ENCODE measurements at regions not wholly inside any gene's neighbourhood (a gene's known extent, or its start where the extent isn't known, plus 50 kb on each side); places are given as distances from the start of the nearest gene placed in this dataset.

DNA sequence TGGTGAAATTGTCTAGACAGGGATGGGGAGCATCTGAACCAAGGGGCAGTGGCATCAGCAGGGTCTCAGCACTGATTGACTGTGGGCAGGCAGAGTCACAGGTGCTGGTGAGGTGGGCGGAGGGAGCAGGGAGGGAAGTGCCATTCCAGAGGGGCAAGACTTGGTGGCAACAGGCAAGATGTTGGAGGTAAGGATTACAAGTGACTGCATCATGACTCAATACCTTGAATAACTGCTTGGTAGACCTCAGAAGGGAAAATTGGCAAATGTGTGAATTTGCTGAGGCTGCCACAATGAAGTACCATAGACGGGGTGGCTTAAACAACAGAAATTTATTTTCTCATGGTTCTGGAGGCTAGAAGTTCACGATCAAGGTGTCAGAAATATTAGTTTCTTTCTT, 419.1 kb downstream of the HS3ST3B1 start:
- no peak for DNase-seq (ENCODE audit: low spot score in 2 of 2)
- no peaks in the 10 kb centered on the region for H3K27me3 ChIP-seq
- intact Hi-C loops (cut with DNase I), result no loop called here
- no peak overlapping the region for H3K4me3 ChIP-seq
- TF ChIP-seq CTCF (IDR thresholded peaks at IDR 0.05), result no peak
- H3K4me1 ChIP-seq, result no peaks in the 10 kb centered on the region
- H3K36me3 ChIP-seq, result no peaks in the 10 kb centered on the region
- no peaks in the 10 kb centered on the region for H3K9me3 ChIP-seq
- H3K27ac ChIP-seq, result no peak overlapping the region

- intact Hi-C loops (cut with DNase I), result no loop called here
- TF ChIP-seq CTCF (IDR thresholded peaks at IDR 0.05), result no peak
- Histone ChIP-seq H3K27me3 (no peaks in the 10 kb centered on the region), H3K4me3 (no peak overlapping the region), H3K4me1 (no peaks in the 10 kb centered on the region), H3K27ac (no peak overlapping the region), H3K36me3 (no peaks in the 10 kb centered on the region), H3K9me3 (no peaks in the 10 kb centered on the region)
- no peak for DNase-seq (ENCODE audit: low spot score in 2 of 2)
Measured at GRCh38 chr17:14717859-14718258, 417.0 kb downstream of the HS3ST3B1 start.

DNA sequence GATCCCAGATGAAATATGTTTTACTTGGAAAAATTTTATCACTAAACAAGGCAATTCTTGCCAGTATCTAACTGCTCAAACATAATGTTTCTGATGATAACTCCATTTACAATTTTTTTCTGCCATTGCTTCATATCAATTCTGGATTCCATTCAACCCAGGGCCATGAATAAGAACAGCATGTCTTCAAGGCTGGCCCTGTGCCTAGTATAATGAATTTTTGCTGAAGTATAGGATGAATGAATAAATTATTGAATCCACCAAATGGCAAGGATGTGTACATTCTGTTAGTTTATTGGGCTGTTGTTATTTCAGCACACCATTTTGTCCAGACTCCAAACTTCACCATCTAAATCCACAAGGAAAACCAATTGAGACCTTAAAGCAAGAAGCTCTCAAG, 414.7 kb downstream of the HS3ST3B1 start:
- H3K27ac ChIP-seq, result no peak overlapping the region
- DNase-seq (ENCODE audit: low spot score in 2 of 2), result no peak
- intact Hi-C loops (cut with DNase I), result no loop called here
- H3K4me3 ChIP-seq, result no peak overlapping the region
- no peaks in the 10 kb centered on the region for H3K4me1 ChIP-seq
- H3K9me3 ChIP-seq, result no peaks in the 10 kb centered on the region
- TF ChIP-seq CTCF (IDR thresholded peaks at IDR 0.05), result no peak
- H3K27me3 ChIP-seq, result no peaks in the 10 kb centered on the region
- H3K36me3 ChIP-seq, result no peaks in the 10 kb centered on the region

GRCh38 chr17:14712611-14713021, 411.7 kb downstream of the HS3ST3B1 start:
- no peak for TF ChIP-seq CTCF (IDR thresholded peaks at IDR 0.05)
- H3K27ac ChIP-seq, result no peak overlapping the region
- no peak for DNase-seq (ENCODE audit: low spot score in 2 of 2)

GRCh38 chr17:14704121-14704520, 403.2 kb downstream of the HS3ST3B1 start:
- DNase-seq (ENCODE audit: low spot score in 2 of 2), result no peak
- TF ChIP-seq CTCF (IDR thresholded peaks at IDR 0.05), result no peak

More at GRCh38 chr17:14712611-14713021, 411.7 kb downstream of the HS3ST3B1 start:
- Histone ChIP-seq H3K36me3 (no peaks in the 10 kb centered on the region), H3K4me1 (no peaks in the 10 kb centered on the region), H3K4me3 (no peak overlapping the region), H3K9me3 (no peaks in the 10 kb centered on the region), H3K27me3 (no peaks in the 10 kb centered on the region)
- intact Hi-C loops (cut with DNase I), result no loop called here

GRCh38 chr17:14701886-14702285, 401.0 kb downstream of the HS3ST3B1 start:
- H3K4me1 ChIP-seq, result no peaks in the 10 kb centered on the region
- H3K9me3 ChIP-seq, result no peaks in the 10 kb centered on the region
- H3K4me3 ChIP-seq, result no peak overlapping the region
- H3K36me3 ChIP-seq, result no peaks in the 10 kb centered on the region
- intact Hi-C loops (cut with DNase I), result no loop called here
- no peak for DNase-seq (ENCODE audit: low spot score in 2 of 2)
- TF ChIP-seq CTCF (IDR thresholded peaks at IDR 0.05), result no peak
- H3K27me3 ChIP-seq, result no peaks in the 10 kb centered on the region
- H3K27ac ChIP-seq, result no peak overlapping the region

More at GRCh38 chr17:14704121-14704520, 403.2 kb downstream of the HS3ST3B1 start:
- Histone ChIP-seq H3K9me3 (no peaks in the 10 kb centered on the region), H3K27ac (no peak overlapping the region), H3K4me3 (no peak overlapping the region), H3K27me3 (no peaks in the 10 kb centered on the region), H3K36me3 (no peaks in the 10 kb centered on the region), H3K4me1 (no peaks in the 10 kb centered on the region)
- intact Hi-C loops (cut with DNase I), result no loop called here

All from ascending aorta (tissue), 2 donors.